ENCODE measurements at regions not wholly inside any gene's neighbourhood (a gene's known extent, or its start where the extent isn't known, plus 50 kb on each side); places are given as distances from the start of the nearest gene placed in this dataset.
A peak's percentile ranks its signal among the peaks of the same experiment; 100 is the strongest.

DNA sequence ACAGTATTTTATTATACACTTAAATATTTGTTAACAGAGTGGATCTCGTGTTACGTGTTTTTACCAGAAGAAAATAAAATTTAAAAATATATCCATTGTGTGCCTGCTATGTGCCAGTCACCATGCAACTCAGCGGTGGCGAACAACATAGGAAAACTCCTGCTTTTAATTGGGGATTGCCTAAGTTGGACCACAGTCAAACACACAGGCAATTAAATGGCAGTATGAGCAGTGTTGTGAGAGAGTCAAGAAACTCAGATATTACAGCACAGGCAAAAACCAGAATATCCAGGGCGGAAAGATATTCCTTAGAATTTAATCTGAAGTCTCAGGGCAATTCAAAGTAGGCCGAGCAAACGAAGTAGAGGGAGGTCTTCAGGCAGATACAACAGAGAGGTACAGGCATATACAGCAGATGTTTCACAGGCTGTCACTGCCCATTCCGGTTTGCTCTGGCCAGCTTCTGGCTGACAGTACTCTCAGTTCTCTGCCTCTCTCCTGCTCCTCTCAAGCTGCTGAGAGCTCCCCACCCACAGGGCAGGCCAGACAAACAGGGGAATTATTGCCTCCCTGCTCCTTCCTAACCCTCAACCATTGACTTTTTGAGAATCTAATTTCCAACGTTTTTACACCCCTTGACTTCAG is 540.2 kb upstream of the TMEM132C start:
- no peak for DNase-seq (ENCODE audit: low read depth in 2 of 2)

DNA sequence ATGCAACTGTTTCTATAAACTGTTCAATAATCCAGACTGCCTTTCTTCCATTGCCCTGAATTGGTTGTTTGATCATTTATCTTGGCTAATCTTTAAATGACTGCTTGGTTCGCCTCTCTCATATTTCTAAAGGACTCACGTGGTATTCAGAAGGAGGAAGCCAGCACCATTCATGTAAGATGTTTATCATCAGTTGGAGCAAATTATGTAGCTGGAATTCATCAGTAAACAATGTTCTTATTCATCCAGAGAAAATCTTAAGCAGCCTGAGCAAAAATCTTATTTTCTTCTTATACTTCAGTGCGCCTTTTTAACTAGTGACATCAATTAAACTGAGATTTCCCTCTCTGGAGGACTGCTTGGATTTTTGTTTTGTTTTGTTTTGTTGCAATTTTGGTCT is 538.7 kb upstream of the TMEM132C start:
- no peak for DNase-seq (ENCODE audit: low read depth in 2 of 2)

DNA sequence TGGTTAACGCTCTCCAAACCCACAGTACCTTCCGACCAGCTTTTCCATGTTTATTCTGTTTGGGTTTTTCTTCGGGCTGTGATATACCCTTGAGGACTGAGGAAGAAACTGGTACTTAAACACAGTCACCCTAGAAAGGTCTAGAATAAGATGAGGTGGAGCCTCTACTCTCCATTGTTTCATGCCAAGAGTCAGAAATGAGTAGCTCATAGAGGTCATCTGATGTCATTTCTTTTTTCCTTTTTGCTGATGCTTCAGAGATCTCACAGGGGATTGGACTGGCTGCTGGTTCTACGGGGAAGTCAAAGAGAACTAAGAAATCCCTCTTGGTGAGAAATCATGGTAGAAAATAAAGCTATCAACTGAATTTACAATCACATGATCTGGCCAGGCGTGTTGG is 538.2 kb upstream of the TMEM132C start:
- DNase-seq (ENCODE audit: low read depth in 2 of 2): no peak

DNA sequence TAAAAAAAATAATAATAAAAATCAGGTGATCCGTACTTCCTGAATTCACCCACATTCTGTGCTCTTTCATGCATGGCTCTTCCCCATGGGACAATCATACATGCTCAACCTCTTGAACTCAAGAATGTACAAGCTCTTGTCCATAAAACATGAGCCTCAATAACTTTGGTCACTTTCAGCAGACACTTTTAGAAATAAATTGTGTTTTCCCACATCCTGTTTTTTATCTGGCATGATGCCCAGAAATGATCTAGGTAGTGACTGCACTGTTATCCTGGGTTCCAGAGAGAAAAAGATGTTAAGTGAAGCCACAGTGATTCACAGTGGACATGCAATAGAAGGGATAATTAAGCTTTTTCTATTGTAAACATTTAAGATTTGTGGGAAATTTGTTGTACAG is 537.6 kb upstream of the TMEM132C start:
- peak; percentile 11 to 17 for DNase-seq (ENCODE audit: low read depth in 2 of 2)

DNA sequence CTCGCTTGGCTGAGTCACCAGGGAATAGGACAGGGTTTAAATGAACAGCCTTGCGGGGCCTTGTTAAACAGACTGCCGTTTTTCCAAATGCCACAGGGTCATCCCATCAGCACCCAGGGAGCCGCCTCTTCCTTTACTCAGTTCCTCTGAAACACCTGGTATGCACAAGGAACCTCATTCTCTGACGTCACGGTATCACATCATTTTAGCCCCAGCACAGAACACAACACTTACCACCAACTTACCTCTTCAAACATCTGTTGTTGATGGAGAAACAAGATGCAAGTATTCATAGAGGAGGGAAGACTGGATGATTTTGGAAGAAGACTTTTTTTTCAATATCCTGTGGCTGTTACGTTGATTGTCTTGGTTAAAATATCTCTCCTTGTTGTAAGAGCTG is 535.3 kb upstream of the TMEM132C start:
- DNase-seq (ENCODE audit: low read depth in 2 of 2): no peak

DNA sequence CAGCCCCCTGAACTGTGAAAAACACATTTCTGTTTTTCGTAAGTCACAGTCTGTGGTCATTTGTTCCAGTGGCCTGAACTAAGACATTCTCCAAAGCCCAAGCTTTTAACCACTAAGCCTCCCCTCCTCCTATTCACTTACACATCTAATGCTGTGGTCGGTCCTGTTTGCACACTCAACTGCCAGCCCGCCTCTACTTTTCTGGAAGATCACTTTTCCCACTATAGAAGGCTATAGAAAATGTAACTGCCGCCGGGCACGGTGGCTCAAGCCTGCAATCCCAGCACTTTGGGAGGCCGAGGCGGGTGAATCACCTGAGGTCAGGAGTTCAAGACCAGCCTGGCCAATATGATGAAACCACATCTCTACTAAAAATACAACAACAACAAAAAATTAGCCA is 524.7 kb upstream of the TMEM132C start:
- no peak for DNase-seq (ENCODE audit: low read depth in 2 of 2)

DNA sequence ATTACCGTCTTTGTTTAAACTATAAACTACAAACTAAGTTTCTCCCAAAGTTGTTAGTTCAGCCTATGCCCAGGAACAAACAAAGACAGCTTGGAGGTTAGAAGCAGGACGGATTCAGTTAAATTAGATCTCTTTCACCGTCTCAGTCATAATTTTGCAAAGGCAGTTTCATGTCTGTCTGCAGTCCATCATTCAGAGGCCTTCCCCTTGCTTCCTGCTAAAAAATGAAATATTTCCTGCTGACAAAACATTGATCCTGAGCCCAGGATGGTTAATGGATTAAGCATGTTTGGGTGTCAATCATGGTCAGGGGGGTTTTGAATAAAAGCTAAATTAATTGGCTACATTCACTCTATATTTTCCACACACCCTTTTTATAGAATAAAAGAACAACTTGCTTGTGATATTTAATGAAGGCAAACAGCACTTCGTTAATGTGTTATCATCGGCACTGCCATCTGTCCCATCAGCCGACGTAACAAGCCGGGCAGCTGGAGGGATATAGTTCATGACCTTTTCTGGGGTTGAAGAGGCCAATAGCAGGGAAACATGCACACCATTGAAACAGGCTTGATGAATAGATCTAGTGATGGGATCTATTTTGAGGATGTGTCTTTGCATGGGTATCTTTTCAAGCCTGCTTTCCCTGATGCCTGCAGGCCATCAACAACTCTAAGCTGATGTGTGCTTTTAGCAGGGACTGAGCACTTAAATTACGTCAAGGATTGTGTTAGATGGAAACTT is 521.3 kb upstream of the TMEM132C start:
- peak; percentile 5 to 17 for DNase-seq (ENCODE audit: low read depth in 2 of 2)

DNA sequence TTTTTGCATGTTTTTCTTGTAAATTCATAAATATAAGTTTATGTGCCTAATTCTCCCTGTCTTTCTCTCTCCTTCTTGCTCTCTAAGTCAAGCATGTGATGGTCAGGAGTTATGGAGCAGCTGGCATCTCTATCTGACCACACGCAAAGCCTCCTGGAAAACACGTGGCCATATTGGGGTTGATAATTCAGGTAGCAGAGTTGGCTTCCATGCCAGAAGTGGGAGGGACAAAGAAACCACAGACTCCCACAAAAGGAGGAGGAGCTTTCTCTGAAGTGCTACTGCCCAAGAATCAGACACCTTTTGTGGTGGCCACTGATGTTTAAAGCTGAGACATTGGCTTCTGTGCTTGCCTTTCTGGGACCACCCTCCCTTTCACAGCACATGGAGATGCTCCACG is 517.6 kb upstream of the TMEM132C start:
- no peak for DNase-seq (ENCODE audit: low read depth in 2 of 2)

DNA sequence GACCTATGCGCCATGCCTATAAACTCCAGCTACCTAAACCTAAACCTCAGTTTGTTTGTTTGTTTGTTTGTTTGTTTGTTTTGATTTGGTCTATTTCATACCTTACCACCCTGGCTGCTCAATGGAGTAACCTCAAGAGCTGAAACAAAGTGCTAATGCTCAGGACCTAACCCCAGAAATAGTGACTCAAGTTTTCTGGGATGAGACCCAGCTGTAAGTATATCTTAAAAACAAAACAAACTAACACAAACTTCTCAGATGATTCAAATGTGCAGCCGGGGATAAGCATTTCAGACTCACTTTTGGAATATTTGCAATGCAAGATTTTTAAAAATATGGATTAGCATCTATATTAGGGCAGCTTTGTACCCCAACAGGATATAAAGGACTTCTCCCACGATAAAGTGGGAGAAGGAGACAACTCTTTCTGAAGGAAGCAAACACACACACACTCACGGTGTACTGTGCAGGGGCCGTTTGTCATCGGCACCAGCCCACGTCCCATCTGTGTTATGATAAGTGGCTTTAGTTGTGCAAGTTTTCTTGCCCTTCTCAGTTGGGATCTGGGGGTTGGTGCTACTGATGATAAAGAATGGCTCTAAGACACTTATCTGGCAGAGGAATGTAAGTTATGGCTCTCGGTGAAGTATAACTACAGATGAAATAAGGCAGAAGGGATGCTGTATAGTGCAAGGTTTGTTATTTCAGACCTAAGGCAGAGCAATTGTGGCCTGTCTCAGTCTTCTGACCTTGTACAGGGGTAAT is 516.7 kb upstream of the TMEM132C start:
- no peak for DNase-seq (ENCODE audit: low read depth in 2 of 2)

DNA sequence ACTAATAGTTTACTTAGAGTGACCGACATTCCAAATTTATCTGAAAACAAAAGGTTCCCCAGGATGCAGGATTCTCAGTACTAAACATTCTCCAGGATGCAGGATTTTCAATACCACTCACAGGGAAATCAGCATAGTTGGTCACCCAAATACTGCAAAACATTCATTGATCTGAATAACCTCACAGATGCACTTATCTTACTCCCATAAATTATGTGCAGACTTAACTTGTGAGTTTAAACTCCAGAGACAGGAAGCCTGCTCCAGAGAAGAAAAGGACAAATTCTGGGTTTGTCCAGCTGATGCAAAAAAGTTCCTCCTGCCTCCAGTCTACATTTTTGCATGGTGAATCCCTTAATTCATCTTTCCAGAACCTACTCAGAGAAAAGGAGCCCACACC is 514.2 kb upstream of the TMEM132C start:
- no peak for DNase-seq (ENCODE audit: low read depth in 2 of 2)

DNA sequence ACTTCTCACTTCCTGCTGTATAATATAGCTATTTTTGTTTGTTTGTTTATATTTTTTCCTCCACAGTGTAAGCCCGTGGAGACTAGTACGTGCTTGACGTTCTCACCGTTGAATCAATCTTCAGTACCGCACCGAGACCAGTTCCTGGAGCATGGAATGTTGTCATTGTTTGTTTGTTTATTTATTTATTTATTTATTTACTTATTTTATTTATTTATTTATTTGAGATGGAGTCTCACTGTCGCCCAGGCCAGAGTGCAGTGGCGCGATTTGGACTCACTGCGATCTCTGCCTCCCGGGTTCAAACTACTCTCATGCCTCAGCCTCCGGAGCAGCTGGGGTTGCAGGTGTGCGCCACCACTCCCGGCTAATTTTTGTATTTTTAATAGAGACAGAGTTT is 506.6 kb upstream of the TMEM132C start:
- no peak for DNase-seq (ENCODE audit: low read depth in 2 of 2)

DNA sequence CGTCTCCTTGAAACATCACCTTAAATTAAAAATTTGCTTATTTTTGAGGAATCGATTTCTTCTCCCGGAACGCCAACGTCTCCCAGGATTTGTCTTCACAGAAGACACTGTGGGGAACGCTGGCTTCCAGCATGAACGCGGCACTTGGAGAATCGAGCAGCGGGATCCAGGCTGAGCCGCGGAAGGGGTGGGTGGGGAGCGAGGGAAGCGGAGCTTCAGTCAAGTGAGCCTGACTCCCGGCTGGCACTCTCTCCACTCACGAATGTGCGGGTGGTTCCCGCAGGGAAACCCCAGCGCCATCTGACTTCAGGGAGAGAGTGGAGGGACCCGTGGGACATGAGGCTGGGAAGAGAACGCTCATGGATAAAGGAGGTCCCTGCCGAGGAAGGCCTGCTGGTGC is 506.0 kb upstream of the TMEM132C start:
- no peak for DNase-seq (ENCODE audit: low read depth in 2 of 2)

DNA sequence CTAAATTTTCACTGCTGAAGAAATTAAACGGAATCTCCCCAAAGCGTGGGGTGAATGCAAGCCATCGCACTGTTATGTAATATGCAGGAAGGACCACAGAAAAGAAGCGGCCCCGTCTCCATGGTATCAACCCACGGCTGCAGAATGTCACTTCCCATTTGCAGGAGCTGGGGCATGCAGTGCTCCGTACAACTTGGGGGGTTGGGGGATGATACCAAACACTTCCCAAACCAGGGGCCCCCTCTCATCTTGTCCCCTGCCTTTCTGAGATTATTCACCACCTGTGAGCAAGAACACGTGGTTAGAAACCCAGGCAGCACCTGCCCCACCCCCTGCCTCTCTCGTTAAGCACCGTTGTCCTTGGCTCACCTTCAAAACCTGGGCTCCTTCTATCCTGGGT is 505.1 kb upstream of the TMEM132C start:
- DNase-seq (ENCODE audit: low read depth in 2 of 2): no peak

DNA sequence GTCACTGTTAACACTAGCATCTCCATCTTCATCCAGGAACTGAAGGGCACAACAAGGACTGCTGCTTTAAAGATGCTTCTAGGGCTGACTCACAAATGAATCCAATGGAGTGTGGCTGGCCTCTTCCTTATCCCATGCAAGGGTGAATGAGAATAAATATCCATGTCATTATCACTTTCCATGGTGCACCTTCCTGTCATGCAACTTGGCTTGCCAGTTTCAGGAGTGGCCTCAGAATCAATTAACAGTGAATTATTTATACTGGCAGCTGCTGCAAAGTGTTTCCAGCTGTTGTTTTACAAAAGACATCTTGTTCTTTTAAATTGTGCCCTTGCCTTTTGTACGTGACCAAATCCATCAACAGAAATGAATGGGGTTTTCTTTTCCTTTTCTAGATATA is 499.3 kb upstream of the TMEM132C start:
- DNase-seq (ENCODE audit: low read depth in 2 of 2): no peak

DNA sequence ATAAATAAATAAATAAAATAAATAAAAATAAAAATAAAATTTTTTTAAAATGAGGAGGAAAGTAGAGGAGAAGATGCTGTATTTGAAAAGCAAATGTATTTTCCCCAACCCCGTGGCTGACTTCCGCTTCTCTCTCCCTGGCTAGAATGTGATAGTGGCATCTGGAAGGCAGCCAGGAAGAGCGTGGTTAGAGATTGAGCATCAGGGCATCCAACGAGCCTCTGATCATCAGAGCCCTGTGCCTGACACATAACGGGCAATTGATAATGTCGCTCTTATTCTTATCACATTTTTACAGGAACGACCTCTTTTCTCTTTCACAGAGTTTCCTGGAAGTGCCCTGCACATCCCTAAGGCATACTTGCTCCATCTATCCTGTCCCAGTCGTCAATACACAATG is 496.9 kb upstream of the TMEM132C start:
- DNase-seq (ENCODE audit: low read depth in 2 of 2): no peak

DNA sequence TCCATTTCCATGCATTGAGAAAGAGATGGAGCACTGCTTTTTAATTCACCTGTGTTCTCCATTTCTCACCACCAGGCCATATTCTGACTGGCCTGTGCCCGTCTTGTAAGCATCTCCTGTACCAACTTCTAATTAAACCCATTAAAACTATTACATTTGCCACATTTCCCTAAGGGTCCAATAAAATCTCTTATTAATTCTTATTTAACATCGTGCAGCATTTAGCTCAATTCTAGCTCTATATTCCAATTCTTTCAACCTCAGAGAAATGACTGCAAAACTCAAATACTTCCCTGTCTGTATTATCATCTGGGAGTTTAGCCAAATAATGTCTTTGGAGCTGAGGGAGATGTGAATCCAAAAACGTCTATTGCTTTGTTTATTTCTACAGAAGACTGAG is 495.4 kb upstream of the TMEM132C start:
- DNase-seq (ENCODE audit: low read depth in 2 of 2): no peak

DNA sequence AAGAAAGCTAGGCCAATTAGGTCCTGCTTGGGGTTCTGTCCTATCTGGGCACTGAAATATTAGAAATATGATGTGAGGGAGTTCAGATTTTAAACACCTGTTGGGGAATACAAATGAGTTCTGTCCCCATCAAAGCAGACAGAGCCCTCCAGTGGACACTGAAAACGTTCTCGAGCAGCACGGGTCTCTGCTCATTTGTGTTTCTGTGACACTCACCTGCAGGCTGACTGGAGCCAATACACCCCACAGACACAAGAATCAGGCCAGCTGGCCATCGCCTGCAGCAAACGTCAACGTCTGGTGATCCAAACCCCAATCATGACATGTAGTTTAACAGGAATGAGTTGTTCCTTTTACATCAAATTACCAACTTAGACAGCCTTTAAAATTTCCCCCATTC is 493.4 kb upstream of the TMEM132C start:
- DNase-seq (ENCODE audit: low read depth in 2 of 2): no peak

DNA sequence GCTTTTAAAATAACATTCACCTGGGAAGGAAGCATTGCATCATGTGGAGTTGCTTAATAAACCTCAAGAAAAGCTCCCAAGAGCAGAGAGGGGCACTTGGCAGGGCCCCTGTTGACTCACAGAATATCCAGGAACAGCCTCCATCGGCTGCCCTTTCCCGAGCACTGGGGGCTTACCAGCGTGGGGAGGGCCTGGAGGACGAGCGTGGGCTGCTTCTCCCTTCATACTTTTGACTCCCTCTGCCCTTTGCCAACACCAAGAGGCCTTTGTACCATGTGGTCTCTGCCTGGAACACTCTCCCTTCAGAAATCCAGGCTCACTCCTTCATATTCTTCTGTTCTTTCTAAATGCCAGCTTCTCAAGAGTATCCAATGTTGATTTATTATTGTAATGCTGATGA is 492.1 kb upstream of the TMEM132C start:
- DNase-seq (ENCODE audit: low read depth in 2 of 2): no peak

DNA sequence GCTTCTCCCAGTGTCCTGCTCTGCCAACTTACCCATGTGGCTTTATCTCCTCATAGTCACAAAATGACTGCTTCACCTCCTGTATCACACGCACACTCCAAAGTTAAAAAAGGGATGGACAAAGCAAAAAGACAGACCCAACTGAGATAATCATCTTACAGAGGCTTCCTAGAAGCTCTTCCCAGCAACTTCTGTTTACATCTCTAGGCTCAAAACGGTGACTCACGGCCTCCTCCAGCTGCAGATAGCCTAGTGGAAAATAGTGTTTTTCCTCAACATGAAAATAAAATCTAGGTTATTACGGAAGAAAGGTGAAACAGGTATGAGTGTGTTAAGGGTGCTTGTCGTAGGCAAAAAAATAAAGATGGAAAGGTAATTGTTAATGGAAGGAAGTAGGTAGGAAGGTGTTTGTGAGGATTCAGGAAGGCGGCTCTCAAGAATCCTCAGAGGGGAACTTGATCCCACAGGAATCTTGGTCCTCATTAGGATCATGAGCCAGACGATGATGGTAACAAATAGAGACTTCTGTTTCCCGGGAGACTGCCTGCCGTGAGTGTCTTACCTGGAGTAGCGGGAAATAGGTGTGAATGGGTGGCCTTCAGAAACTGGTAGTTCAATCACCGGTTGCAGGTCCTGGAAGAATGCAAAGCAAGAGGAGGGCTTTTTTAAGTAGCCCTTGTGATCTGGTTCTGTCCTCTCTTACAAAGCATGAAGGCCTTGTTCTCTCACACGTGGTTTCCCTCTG is 487.5 kb upstream of the TMEM132C start:
- DNase-seq (ENCODE audit: low read depth in 2 of 2): no peak

DNA sequence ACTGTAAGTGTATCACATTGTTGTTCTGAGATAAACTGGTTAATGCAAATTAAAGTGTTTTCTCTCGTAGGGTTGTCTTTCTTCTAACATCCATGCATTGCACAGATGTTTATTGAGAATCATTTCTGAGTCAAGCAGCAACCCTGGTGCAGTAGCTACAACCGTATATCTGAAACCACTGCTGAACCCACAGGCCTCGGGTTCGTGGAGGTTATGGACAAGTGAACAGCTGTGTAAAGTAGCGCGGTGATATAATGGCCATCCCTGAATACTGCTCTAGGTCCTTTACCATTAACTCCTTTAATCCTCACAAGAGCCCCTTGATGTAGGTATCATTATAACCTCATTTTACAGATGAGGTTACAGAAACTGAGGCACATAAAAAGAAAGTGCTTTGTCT is 486.1 kb upstream of the TMEM132C start:
- DNase-seq (ENCODE audit: low read depth in 2 of 2): no peak

DNA sequence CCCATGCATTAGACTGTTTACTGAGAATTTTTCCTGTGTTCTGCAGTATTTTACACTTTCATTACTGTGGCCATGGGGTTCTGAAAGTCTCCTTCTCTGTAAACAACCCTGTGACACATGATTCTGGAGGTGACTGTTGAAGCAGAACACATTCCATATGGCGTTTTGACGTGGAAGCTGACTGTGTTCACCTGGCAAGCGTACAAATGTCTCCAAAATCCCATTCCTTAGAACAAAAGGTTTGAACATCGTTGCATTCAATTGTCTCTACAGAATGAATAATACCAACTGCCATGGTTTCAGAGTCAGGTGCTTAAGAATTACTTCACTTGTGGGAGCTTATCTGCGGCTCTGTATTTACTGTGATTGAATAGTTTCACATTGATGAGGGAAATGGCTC is 485.6 kb upstream of the TMEM132C start:
- no peak for DNase-seq (ENCODE audit: low read depth in 2 of 2)

DNA sequence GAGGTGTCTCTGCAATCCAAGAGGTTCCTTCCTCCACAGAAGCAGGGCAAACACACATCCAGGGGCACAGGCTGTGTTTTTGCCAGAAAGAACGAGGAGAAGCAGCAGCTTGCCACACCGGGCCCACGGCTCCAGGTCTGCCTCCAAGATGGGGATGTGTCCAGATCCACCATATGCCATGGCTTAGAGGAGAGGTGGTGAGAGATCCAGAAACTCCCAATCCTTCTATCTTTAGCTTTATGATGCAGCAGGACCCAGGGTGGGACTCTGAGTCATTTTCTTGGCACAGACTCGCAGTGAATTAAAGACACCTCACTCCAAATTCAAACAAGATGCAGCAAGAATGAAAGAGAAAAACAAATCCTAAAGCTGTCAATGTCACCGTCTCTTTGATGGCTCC is 481.4 kb upstream of the TMEM132C start:
- DNase-seq (ENCODE audit: low read depth in 2 of 2): peak; percentile 79 to 83
